SU-DHL-6 (cell line): ENCODE measurements at regions not wholly inside any gene's neighbourhood (a gene's known extent, or its start where the extent isn't known, plus 50 kb on each side); places are given as distances from the start of the nearest gene placed in this dataset.

Source experiments
- EZH2phosphoT487 ChIP-seq: fragments of 200-600 bp; sonication (generic), shearing (Covaris generic); conservative IDR thresholded peaks from 2 replicates; pipeline ENCODE4 v1.6.1; 2018; ENCODE audit warnings: mild to moderate bottlenecking, antibody characterized with exemption, low read length, moderate library complexity, mixed read lengths
- TF ChIP-seq, protein P1 (sequence below): fragments of 200-600 bp; sonication (generic); IDR thresholded peaks from one replicate; pipeline ENCODE4 v1.5.1; 2017; ENCODE audit warnings: antibody characterized with exemption, mild to moderate bottlenecking, low read length, moderate library complexity; ENCODE audit not compliant: insufficient read depth, poor library complexity, severe bottlenecking

DNA sequence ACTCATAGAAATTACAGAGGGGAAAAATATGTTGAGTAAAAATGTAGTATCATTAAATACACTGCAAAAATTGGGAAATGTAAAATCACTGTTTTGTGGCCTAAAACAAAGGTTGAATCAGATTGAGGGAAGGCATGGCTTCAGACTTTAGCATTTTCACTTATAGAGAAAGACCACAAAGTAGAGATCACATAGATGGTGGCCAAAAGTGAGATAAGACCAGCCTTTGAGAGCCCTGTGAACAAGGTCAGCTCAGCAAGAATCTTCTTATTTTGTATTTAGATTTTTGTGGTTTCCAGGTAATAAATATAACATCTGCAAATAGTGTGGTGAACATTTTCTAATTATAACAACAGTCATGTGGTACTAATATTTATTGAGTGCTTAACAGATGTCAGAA lies 544.8 kb upstream of the DPPA4 start:
- TF ChIP-seq, protein P1, sequence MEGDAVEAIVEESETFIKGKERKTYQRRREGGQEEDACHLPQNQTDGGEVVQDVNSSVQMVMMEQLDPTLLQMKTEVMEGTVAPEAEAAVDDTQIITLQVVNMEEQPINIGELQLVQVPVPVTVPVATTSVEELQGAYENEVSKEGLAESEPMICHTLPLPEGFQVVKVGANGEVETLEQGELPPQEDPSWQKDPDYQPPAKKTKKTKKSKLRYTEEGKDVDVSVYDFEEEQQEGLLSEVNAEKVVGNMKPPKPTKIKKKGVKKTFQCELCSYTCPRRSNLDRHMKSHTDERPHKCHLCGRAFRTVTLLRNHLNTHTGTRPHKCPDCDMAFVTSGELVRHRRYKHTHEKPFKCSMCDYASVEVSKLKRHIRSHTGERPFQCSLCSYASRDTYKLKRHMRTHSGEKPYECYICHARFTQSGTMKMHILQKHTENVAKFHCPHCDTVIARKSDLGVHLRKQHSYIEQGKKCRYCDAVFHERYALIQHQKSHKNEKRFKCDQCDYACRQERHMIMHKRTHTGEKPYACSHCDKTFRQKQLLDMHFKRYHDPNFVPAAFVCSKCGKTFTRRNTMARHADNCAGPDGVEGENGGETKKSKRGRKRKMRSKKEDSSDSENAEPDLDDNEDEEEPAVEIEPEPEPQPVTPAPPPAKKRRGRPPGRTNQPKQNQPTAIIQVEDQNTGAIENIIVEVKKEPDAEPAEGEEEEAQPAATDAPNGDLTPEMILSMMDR, result no peak
- no peak for TF ChIP-seq EZH2phosphoT487
